DMS 273 (cell line): ENCODE measurements at regions not wholly inside any gene's neighbourhood (a gene's known extent, or its start where the extent isn't known, plus 50 kb on each side); places are given as distances from the start of the nearest gene placed in this dataset.

Experiments used
- DNase-seq: peaks from one replicate; lab custom pipeline; 2025; ENCODE audit not compliant: unreplicated experiment; lab: John Stamatoyannopoulos, UW

GRCh38 chr2:239544918-239545465 is 144.2 kb upstream of the HDAC4 start:
- no peak for DNase-seq

DNA sequence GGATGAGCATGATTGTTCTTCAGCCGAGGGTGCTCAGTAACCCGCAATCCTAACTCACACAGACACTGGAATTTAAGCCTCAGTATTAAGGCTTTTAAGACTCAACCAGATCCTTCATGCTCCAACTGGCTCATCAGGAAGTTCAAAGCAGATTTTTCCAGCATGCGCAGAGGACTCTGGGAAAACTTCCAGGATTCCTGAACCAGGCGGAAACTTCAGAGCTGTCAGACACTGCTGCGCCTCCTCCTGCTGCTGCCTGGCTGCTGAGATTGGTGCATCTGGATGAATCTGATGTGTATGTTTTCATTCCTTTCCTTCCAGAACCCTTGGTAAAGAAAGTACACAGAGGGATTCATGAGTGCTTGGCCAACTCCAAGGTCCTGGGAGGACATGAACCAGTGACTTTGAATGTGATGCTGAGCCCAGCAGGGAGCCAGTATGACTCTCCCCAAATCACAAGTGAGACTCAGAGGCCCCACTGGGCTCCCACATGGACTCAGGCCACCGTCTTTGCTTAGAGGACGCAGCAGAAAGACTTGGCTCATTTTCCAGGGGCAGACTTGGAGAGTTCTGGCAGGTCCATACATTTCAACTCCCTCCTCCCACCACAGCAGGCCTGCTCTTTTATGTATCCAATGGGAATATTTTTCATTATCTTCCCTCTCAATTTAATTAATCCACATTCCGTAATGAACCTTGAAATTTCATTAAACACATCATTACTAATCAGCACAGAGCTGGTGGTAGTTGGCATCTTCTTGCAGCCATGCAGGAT is 143.5 kb upstream of the HDAC4 start:
- no peak for DNase-seq

DNA sequence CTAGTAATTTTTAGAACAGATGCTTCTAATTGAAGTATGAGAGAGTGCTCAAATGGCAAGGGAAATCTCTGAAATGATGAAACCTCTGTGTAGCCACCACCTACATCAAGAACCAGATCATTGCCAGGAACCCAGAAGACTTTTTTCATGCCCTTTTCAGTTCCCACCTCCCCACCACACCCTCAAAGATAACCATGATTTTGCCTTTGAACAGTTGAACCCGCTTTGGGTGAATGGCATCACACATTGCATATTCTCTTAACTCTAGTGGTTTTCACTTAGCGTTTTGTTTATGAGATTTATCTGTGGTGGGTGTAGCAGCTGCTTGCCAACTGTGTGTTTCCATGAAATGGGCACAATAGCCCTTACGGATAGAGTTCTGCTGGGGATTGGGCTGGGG is 142.9 kb upstream of the HDAC4 start:
- no peak for DNase-seq

DNA sequence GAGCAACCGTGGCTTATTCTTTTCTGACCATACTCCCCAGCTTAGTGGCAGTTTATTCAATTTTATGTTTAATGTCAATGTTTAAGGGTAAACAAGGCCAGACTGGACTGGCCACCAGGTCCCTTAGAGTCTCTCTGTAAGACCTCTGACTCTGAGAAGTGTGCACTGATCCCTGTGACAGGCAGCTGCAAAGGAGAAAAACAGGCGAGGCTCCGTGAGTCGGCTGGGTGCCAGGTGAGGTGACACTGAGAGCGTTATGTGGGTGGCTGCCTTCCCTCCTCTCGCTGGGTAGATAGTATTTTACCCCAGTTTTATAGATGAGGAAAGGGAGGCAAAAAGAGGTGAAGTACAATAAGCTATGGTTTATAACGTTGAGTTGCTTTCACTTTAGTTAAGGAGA is 139.4 kb upstream of the HDAC4 start:
- DNase-seq: no peak

- no peak for DNase-seq
Measured at GRCh38 chr2:239539776-239540100, 138.9 kb upstream of the HDAC4 start.

- no peak for DNase-seq
Measured at GRCh38 chr2:239539083-239539775, 138.4 kb upstream of the HDAC4 start.

- DNase-seq: no peak
Measured at GRCh38 chr2:239538357-239539052, 137.7 kb upstream of the HDAC4 start.

DNA sequence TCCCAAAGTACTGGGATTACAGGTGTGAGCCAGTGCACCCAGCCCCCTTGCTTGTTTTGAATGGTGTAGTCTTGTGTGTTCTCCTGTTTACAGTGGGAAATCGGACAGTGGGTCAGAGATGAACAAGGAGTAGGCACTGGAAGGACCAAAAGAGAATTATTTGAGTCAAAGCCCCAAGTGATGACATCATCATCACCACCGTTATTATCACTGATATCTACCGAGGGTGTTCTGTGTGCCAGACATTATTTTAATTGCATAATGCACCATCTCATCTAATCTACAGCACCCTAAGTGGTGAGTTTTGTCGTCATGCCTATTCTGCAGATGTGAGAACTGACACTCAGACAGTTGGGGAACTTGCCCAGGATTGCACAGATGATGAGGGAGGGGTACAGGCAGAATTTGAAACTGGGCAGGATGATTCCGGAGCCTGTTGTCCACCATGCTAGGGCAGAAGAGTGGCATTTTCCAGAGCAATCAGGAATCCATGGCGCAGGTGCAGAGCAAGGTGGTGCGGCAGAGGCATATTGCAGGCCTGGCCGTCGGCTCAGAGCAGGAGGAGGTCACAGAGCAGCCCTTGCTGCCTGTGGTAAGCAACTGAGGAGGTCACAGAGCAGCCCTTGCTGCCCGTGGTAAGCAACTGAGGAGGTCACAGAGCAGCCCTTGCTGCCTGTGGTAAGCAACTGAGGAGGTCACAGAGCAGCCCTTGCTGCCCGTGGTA is 137.0 kb upstream of the HDAC4 start:
- DNase-seq: no peak

GRCh38 chr2:239536186-239536585 is 135.4 kb upstream of the HDAC4 start:
- no peak for DNase-seq

GRCh38 chr2:239535413-239536144 is 134.8 kb upstream of the HDAC4 start:
- DNase-seq: no peak

DNA sequence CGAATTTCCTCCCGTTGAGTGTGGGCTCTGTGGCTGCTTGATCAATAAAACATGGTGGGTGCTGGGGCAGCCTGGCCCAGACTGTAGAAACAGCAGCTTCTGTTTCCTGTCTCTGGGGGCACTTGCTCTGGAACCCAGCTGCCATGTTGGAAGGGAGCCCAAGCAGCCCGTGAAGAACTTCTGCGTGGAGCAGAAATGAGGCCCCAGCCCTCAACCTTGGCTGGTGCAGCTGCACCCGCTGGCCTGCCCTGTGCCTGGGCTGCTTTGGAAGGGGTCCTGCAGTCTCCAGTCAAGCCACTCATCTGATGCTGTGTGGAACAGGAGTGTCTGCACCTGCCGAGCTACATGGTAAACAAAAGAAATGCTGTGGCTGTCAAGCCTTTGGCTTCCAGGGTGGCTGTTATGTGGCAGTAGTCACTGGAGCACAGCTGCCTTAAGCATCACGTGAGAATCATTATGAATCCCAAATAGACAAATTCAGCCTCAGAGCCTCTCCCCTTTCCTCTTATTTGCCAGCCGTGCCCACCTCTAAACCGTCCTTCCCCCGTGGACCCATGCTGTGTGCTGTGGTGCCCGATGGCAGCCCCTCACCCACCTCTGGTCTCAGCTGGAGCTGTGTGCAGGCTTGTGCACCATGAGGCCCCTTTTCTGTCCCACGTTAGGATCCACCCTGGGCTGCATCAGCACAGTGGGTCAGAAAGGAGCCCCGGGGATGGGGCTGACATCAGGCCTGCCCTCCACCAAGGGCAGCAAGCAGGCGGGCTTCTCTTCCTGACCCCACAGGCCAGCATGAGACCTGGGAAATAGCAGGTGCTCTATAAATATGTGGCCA is 134.0 kb upstream of the HDAC4 start:
- peak; percentile 50 for DNase-seq

- no peak for DNase-seq
Measured at GRCh38 chr2:239533569-239534316, 132.9 kb upstream of the HDAC4 start.

GRCh38 chr2:239532859-239533258 is 132.0 kb upstream of the HDAC4 start:
- DNase-seq: peak; percentile 41

- DNase-seq: no peak
Measured at GRCh38 chr2:239532250-239532649, 131.4 kb upstream of the HDAC4 start.

DNA sequence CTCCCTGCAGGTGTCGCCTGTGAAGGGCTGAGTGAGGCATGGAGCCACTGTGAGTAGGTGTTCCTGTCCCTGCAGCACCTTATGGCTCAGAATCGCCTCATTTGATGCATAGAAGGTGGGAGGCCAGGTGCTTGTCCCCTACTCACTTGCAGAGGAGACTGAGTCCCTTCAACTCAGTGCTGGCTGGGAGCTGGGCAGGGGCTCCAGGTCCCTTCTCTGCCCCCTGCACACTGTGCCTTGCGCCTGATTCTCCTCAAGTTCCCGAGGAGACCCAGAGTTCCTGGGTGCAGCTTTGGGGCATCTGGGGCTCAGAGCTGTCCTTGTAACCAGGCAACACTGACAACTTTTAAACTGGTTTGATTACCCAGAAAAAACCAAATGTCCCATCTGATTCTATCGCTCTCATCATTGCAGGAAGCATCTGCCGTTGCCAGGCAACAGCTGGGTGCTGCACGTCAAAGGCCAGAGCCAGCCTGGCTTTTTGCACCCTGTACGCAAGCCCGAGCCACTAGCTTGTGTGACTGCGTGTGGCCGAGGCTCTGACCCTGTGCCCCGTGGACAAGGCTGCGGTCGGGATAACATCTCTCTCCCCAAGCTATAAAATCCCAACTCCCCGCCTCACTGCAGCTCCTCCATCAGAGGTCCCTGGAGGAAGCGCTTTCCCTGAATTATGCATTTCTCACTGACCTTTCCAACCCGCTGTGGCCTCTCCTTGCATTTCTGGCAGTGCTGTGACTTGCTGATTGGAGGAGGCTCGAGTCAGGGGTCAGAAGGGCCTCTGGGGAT is 130.8 kb upstream of the HDAC4 start:
- peak; percentile 54 for DNase-seq

DNA sequence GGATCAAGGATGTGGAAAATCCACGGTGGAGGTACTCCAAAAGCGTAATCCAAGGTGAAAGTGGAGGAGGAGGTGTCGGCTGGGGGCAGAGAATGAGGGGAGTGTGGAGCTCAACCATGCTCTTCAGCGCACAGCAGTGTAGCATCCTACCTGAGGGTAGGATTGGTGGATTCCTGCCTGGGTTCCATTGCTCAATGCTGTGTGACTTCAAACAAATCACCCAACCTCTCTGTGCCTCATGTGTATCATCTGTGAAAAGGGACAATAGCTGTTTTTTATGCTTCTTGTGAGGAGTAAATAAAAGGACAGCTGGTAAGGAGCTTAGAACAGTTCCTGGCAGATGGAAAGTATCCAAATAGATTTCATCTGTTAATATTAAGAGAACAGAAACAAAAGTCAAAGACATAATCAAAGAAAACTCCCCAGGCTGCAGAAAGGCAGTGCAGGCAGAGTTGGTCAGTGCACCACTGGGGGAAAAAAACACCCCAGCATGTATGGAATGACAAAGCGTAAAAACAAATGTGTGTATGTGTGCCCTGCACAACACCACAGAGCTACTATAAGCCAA is 130.0 kb upstream of the HDAC4 start:
- no peak for DNase-seq

GRCh38 chr2:239529313-239530015 is 128.6 kb upstream of the HDAC4 start:
- no peak for DNase-seq
